ENCODE measurements at regions not wholly inside any gene's neighbourhood (a gene's known extent, or its start where the extent isn't known, plus 50 kb on each side); places are given as distances from the start of the nearest gene placed in this dataset.

DNA sequence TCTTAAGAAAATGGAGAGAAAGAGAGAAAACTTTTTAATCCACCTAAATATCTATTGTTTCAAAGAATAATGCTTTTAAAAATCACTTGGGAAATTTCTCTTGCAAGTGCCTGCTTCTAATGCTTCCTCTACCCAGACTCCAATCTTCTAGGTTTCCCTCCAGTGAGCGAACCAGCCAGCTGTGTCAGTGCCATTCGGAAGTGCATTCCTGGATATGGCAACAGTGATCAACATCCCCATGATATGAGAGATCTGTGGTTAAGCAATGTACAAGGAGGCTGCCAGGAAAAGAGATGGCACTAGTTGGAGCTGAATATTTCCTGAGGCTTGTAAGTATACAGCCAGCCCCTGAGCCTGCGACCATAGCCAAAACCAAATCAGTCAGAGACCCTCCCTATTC, 53.3 kb upstream of the KCNMB2 start:
- no peak for DNase-seq (ENCODE audit: low read depth)
- TF ChIP-seq, protein P1, sequence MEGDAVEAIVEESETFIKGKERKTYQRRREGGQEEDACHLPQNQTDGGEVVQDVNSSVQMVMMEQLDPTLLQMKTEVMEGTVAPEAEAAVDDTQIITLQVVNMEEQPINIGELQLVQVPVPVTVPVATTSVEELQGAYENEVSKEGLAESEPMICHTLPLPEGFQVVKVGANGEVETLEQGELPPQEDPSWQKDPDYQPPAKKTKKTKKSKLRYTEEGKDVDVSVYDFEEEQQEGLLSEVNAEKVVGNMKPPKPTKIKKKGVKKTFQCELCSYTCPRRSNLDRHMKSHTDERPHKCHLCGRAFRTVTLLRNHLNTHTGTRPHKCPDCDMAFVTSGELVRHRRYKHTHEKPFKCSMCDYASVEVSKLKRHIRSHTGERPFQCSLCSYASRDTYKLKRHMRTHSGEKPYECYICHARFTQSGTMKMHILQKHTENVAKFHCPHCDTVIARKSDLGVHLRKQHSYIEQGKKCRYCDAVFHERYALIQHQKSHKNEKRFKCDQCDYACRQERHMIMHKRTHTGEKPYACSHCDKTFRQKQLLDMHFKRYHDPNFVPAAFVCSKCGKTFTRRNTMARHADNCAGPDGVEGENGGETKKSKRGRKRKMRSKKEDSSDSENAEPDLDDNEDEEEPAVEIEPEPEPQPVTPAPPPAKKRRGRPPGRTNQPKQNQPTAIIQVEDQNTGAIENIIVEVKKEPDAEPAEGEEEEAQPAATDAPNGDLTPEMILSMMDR (conservative IDR thresholded peaks at IDR 0.05; ENCODE audit: control insufficient read depth, insufficient read depth, low read depth, low read length) = no peak
- no peak overlapping the region for H3K4me3 ChIP-seq (ENCODE audit: control insufficient read depth, low read depth, low read length)

DNA sequence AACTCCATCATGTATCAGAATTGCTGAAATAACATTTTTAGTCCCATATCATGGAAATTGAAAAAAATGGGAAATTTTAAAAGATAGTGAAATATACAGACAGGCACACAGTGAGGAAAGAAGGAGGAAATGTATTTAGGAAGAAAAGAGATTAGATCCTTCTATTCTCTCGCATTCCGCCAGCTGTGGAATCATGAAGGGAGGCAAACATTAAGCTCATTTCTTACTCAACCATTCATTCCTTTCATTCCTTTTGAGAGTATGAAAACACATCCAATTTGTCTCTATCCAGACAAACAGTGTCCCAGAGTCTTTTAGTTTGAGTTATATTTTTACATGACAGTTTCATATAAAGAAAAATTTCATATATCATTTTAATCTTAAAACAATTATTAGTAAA, 52.5 kb upstream of the KCNMB2 start:
- DNase-seq (ENCODE audit: low read depth) = no peak
- TF ChIP-seq, protein P1 (conservative IDR thresholded peaks at IDR 0.05; ENCODE audit: control insufficient read depth, insufficient read depth, low read depth, low read length) = no peak
- no peak overlapping the region for H3K4me3 ChIP-seq (ENCODE audit: control insufficient read depth, low read depth, low read length)

DNA sequence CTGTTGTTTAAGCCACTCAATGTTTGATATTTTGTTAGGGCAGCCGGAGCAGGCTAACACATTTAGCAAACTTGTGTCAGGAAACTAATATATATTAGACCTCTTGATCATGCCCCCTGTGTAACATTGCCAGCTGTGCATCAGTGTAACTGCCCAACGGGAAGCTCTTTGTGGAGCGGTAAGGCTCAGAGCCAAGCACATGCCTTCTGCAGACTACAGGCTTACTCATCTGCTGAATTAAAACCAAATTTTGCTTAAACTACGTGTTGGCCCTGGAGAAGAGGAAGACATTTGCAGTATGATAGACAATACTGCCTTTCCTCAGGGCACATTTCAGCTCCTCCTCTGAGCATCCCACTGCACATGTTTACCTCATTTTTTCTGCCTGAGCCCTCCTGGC, 50.5 kb upstream of the KCNMB2 start:
- DNase-seq (ENCODE audit: low read depth) = peak; percentile 83
- TF ChIP-seq, protein P1 (conservative IDR thresholded peaks at IDR 0.05; ENCODE audit: control insufficient read depth, insufficient read depth, low read depth, low read length) = no peak
- no peak overlapping the region for H3K4me3 ChIP-seq (ENCODE audit: control insufficient read depth, low read depth, low read length)
